MG63 (cell line): ENCODE measurements at regions not wholly inside any gene's neighbourhood (a gene's known extent, or its start where the extent isn't known, plus 50 kb on each side); places are given as distances from the start of the nearest gene placed in this dataset.
A peak's percentile ranks its signal among the peaks of the same experiment; 100 is the strongest.
"Not testable (repeated sequence)": the region's sequence is repeated elsewhere in the genome, so short reads cannot be mapped to it uniquely, and the experiment has no call there.

ENCODE experiments used
- DNase-seq: peaks from one replicate; pipeline ENCODE4 v3.0.0-alpha.2; 2020
- H3K27me3 ChIP-seq: fragments of 250-450 bp; sonication (Bioruptor Pico); 2 replicates; pipeline ENCODE4 v1.5.1; 2020; ENCODE audit warnings: mild to moderate bottlenecking, moderate library complexity
- H3K36me3 ChIP-seq: fragments of 250-450 bp; sonication (Bioruptor Pico); 2 replicates; pipeline ENCODE4 v1.5.1; 2020; ENCODE audit warnings: mild to moderate bottlenecking, moderate library complexity
- H3K4me3 ChIP-seq: fragments of 250-450 bp; sonication (Bioruptor Pico); 2 replicates; pipeline ENCODE4 v1.5.1; 2020; ENCODE audit warnings: mild to moderate bottlenecking, moderate library complexity
- H3K9me3 ChIP-seq: fragments of 250-450 bp; sonication (Bioruptor Pico); 2 replicates; pipeline ENCODE4 v1.5.1; 2020; ENCODE audit warnings: mild to moderate bottlenecking, moderate library complexity

- Histone ChIP-seq H3K36me3 (no peaks in the 10 kb centered on the region), H3K9me3 (no peaks in the 10 kb centered on the region), H3K27me3 (no peaks in the 10 kb centered on the region), H3K4me3 (no peak overlapping the region)
- DNase-seq, result no peak
Measured at GRCh38 chr17:6930749-6931148, 65.1 kb upstream of the ALOX12 start.

- DNase-seq, H3K27me3 ChIP-seq, H3K9me3 ChIP-seq, H3K36me3 ChIP-seq, H3K4me3 ChIP-seq: not testable (repeated sequence)
Measured at GRCh38 chr17:6934544-6934943, 61.3 kb upstream of the ALOX12 start.

- Histone ChIP-seq H3K4me3 (no peak overlapping the region), H3K27me3 (no peaks in the 10 kb centered on the region), H3K9me3 (no peaks in the 10 kb centered on the region), H3K36me3 (no peaks in the 10 kb centered on the region)
- DNase-seq, result no peak
Measured at GRCh38 chr17:6936370-6937028, 59.4 kb upstream of the ALOX12 start.

GRCh38 chr17:6938637-6939036 lies 57.2 kb upstream of the ALOX12 start:
- DNase-seq, result no peak
- no peak overlapping the region for H3K4me3 ChIP-seq
- H3K9me3 ChIP-seq, result no peaks in the 10 kb centered on the region
- no peaks in the 10 kb centered on the region for H3K27me3 ChIP-seq
- H3K36me3 ChIP-seq, result no peaks in the 10 kb centered on the region

GRCh38 chr17:6940186-6940649 lies 55.6 kb upstream of the ALOX12 start:
- Histone ChIP-seq H3K27me3 (no peaks in the 10 kb centered on the region), H3K4me3 (peak overlapping the region; percentile 58), H3K36me3 (no peaks in the 10 kb centered on the region), H3K9me3 (no peaks in the 10 kb centered on the region)
- peak; percentile 60 for DNase-seq

GRCh38 chr17:6941989-6942388 lies 53.9 kb upstream of the ALOX12 start:
- no peaks in the 10 kb centered on the region for H3K36me3 ChIP-seq
- no peak for DNase-seq
- H3K9me3 ChIP-seq, result no peaks in the 10 kb centered on the region
- H3K4me3 ChIP-seq, result no peak overlapping the region
- H3K27me3 ChIP-seq, result no peaks in the 10 kb centered on the region

- Histone ChIP-seq H3K36me3 (no peaks in the 10 kb centered on the region), H3K27me3 (no peaks in the 10 kb centered on the region), H3K4me3 (no peak overlapping the region), H3K9me3 (no peaks in the 10 kb centered on the region)
- no peak for DNase-seq
Measured at GRCh38 chr17:6943406-6943805, 52.4 kb upstream of the ALOX12 start.
